GM21717 (cell line): ENCODE measurements at regions not wholly inside any gene's neighbourhood (a gene's known extent, or its start where the extent isn't known, plus 50 kb on each side); places are given as distances from the start of the nearest gene placed in this dataset.
"Not testable (repeated sequence)": the region's sequence is repeated elsewhere in the genome, so short reads cannot be mapped to it uniquely, and the experiment has no call there.

Experiments
- ATAC-seq: cut with Tn5 transposase; IDR thresholded peaks from one replicate; pipeline ENCODE4 v1.9.1; 2021; ENCODE audit warnings: mild to moderate bottlenecking, moderate library complexity; ENCODE audit not compliant: unreplicated experiment

GRCh38 chr10:3933733-3934132 is 148.7 kb upstream of the KLF6 start:
- ATAC-seq, result no peak

DNA sequence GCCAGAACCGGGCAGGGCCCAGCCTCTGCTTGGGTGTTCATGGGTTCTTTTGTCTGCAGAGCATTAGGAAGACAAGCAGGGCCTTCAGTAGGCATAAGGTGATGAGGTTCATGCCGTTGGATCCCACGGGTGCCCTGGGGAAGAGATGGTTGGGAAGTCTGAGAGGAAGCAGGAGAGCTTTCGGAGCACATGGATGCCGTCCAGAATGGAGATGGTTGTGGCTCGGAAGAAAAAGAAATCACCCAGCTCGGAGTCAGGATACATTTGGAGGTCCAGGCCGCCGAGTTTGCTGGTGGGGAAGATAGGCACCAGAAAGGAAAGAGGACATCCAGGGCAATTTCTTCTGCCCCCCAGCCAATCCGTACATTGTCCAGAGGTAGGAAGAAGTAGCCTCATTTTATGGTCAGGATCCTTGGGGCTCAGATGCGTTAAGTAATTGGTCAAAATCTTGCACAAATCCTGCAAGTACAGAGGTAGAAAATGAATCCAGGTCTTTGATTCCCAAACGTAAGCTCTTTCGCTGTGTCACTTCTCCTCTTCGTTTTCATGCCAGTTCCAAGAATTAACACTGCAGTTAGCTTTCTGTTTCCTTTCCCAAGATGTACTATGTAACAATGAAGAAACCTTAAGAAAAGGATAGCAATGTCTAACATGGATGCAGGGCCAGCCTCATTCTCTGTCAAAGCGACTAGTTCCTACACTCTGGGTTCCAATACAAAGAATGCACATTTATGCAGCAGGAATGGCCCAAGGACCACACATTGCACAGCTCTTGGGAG is 147.8 kb upstream of the KLF6 start:
- no peak for ATAC-seq

- ATAC-seq, result no peak
Measured at GRCh38 chr10:3931901-3932300, 146.9 kb upstream of the KLF6 start.

DNA sequence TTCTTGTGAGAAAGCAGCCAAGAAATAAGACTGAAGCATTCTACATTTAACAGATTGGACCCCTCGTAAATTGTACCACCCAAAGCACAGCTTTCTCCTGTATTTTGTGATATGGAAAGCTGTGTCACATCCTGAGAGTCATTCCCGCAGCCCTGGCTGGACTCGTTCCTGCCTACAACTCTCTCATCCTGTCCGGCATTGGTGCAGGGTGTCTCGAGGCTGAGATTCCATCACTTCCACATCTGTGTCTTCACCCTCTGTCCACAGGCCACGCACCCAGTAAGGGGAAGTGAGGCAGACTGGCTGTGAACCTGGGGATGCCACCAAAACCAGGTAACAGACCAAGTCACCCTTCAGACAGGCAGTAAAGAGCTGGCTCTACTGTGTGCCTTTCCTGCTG is 146.2 kb upstream of the KLF6 start:
- ATAC-seq, result no peak

DNA sequence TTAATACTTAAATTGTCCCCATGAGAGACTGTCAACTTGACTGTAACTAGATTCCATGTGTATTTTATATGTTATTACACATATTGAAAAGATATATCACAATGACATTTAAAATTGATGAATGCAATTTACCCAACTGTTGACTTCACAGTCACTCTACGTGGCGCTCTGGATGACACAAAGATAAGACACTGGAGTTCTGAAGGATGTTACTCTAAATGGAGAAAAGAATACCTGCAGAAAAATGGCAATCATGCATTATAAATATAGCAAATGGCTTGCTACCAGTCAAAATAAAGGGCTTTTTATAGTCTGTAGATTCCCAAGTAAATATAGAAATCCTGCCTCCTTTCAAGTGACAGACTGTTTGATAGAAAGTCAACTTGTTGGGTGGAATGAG is 143.6 kb upstream of the KLF6 start:
- no peak for ATAC-seq

GRCh38 chr10:3928078-3928477 is 143.1 kb upstream of the KLF6 start:
- ATAC-seq, result no peak

- ATAC-seq, result no peak
Measured at GRCh38 chr10:3926675-3927525, 141.9 kb upstream of the KLF6 start.

DNA sequence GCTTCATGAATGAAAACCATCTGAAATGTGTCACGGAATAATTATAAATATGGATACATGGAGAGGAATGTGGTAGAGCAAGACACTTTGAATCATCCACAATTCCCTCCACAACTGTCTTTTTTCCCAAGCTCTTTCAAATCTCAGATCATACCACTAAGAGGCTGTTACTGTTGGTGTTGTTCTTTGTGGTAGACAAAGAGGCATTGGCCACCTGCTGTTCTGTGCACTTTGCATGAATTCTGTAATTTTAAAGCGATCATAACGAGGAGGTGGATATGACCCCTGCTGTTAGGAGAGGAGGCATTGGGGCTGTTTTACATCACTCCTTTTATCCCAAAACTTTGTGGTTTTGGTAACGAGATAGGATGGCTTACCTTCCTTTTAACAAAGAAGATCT is 141.2 kb upstream of the KLF6 start:
- no peak for ATAC-seq

- ATAC-seq, result no peak
Measured at GRCh38 chr10:3925184-3925583, 140.2 kb upstream of the KLF6 start.

GRCh38 chr10:3924344-3924743 is 139.3 kb upstream of the KLF6 start:
- ATAC-seq, result no peak

GRCh38 chr10:3923033-3923432 is 138.0 kb upstream of the KLF6 start:
- no peak for ATAC-seq

DNA sequence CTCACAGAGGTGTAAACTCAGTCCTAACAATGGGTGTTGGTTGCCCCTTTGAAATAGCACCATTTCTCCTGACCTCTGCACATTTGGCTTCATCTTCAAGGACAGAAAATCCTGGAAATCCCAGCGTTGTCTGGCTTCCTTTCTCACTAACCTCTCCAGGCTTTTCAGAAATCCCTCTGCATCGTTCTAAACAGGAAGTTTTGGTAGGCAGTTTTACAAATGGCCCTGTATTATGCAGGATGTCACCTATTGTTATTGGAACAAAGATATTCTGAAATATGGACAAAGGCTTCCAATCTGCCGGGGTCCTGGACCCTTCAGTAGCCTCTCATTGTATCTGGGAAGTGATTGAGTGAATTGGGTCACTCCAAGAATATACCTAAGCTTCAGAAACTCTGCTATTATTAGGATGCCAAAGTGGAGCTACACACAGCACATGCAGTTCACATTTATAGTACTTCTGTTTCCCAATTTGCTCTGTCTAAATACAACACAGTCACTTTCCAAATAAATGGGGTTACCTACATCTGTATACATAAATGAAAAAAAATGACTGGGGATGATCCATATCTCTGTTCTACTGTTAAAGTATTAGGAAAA is 134.8 kb upstream of the KLF6 start:
- ATAC-seq, result no peak

DNA sequence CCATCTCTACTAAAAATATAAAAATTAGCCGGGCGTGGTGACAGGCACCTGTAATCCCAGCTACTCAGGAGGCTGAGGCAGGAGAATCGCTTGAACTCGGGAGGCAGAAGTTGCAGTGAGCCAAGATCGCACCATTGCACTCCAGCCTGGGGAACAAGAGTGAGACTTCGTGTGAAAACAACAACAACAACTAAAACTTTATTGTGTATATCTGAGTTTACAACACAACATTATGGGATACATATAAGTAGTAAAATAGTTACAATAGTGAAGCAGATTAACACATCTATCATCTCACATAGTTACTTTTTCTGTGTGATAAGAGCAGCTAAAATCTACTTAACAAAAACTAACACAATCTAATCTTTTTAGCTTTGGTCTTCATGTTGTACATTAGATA is 132.4 kb upstream of the KLF6 start:
- not testable (repeated sequence) for ATAC-seq

DNA sequence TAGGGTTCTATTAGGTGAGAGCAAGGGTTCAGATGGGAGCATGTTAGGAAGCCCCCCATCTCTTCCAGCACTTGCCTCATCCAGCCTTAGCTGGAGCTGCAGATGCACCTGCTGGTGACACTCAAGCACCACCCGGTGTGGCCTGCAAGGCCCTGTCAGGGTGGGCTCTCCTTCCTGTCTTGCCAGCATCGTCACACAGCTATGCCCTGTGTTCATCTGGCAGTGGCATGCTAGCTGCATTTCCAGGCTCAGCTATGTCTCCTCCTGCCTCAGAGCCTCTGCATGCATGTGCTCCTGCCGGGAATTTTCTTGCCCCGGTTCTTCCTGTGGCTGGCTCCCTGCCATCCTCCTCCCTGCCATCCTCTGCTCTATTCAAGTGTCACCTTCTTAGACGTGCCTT is 129.7 kb upstream of the KLF6 start:
- no peak for ATAC-seq

DNA sequence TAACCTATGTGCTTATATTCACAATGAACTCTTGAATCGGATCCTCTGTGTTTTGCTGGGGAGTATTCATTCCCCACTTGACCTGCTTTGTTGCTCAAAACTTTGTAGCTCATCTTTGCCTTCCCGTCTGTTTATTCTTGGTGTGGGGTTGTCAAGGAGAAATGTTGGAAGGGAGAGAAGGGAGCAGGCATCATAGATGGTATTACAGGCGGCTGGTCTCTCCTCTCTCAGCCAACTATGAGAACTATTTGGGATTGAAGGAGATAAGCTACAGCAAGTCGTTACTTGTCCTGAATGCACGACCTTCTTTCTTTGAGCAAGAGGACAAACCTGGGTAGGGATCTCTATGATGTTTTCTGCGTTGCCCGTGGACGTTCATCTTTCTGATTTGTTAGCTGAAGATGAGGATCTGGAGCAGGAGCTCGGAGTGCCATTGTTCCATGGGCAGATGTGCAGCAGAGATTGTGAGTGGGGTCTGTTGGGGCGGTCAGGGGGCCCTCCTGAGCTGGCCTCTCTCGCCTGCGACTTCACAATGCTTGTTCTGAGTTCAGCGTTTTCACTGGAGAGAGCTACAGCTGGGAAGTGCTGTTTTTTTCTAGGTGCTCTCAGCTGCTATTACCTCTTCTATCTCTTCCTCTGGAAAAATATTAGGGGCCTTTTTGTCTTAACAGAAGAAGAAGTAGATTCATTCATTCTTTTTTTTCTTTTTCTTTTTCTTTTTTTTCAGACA is 126.9 kb upstream of the KLF6 start:
- ATAC-seq, result no peak

- no peak for ATAC-seq
Measured at GRCh38 chr10:3911241-3911640, 126.2 kb upstream of the KLF6 start.

- ATAC-seq, result no peak
Measured at GRCh38 chr10:3909339-3909738, 124.3 kb upstream of the KLF6 start.

DNA sequence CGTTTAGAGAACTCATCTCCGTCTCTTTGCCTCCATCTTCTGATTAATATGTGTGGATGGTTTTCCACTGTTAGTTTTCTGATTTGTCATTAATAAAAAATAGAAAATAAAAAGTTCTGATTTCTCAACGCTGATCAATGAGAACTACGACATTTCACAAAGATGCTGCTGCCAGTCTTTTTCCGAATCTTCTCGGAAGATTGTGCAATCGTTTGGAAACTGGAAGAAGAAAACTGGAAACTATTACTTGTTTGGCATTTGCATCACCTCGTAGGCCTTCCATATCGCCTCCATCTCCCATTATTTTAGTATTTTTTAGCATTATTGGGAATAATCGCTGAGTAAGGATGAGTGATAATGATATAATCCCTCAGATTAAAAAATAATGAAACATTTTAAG is 123.2 kb upstream of the KLF6 start:
- no peak for ATAC-seq

GRCh38 chr10:3907514-3907913 is 122.5 kb upstream of the KLF6 start:
- no peak for ATAC-seq

- no peak for ATAC-seq
Measured at GRCh38 chr10:3906511-3907111, 121.6 kb upstream of the KLF6 start.

DNA sequence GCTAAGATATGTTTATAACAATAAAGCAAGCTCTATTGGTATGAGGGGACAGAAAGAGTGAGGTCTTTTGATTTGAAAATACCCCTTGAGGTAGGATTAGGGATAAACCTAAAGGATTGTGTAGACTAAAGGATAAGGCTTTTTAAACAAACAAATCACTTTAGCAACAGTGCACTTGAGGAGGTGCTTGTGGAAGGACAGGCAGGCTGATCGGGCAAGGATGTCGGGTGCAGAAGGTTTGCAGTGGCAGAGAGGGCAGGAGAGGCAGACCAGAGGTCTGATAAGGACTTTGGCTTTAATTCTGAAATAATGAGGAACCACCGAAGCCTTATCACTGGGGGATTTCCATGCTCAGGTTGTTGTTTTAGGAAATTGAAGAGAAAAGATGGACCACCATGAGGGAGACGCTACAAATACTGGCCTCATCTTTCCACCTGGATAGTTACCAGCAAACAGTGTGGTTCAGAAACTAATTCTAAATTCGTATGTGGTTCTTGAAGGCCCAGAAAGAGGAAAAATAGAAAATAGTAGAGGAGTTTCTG is 119.5 kb upstream of the KLF6 start:
- no peak for ATAC-seq
